Stimulated activated CD4-positive, alpha-beta T cell treated with anti-CD3 and anti-CD28 coated beads, Interleukin-15, amount 100 ng/mL, for 24 hours (primary cell): ENCODE measurements at regions not wholly inside any gene's neighbourhood (a gene's known extent, or its start where the extent isn't known, plus 50 kb on each side); places are given as distances from the start of the nearest gene placed in this dataset.

Experiments used
- DNase-seq: peaks from one replicate; pipeline ENCODE4 v3.0.0-alpha.2; 2020

GRCh38 chr2:198782734-198783133, 675.0 kb downstream of the SATB2 start:
- no peak for DNase-seq

- DNase-seq, result no peak
These were observed 680.9 kb downstream of the SATB2 start for GRCh38 chr2:198776616-198777406.

GRCh38 chr2:198775737-198776136, 682.0 kb downstream of the SATB2 start:
- no peak for DNase-seq

DNA sequence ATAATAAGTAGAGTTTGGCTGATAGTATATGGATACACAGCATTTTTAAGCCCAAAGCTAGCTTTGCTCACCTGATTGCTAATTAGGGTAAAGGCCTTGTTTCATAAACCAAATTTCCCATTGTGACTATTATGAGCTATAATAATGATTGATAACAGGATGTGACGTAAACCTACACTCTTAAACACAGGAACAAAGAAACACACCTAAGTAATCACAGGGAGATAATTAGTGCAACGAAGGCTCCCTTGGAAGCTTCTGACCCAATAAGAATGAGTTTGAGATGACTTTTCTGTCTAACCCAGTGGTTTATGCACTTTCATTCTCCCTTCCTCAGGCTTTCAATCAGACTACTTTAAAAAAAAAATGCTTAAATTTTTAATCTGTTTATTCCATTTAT, 683.2 kb downstream of the SATB2 start:
- no peak for DNase-seq

DNA sequence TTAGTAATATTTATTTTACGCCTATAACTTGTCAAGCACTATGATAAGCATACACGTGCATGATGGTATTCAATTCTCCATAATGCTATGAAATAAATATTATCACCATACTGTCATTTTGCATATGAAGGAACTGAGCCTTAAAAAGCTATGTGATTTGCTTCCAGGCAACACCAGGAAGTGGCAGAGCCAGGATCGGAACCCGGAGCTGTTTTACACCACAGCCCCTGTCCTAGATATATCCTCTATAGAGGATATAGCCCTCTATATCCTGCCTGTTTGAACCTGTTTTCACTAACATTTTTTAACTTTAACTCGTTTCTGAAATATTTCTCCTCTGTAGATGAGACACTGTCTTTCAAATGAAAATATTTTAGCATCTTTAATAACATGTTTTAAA, 690.0 kb downstream of the SATB2 start:
- DNase-seq, result no peak

- no peak for DNase-seq
These were observed 693.9 kb downstream of the SATB2 start for GRCh38 chr2:198763793-198764192.

DNA sequence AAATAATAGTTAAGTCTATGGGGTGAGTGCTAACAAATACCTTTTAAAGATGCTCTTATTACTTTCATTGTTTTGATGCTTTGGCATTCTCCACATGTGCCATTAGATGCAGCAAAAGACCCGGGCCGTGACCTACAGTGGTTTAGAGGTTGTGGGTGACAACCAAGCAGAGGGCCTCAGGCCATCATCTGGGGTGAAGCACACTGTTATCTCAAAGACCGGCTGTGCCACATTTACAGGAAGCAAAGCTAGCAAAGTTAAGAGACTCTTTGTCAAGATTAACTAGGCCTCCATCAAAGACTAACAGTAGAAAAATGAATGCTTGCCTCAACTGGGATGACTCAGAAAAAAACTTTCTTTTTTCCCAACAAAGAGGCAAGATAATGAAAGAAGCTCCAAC, 695.3 kb downstream of the SATB2 start:
- DNase-seq, result no peak

DNA sequence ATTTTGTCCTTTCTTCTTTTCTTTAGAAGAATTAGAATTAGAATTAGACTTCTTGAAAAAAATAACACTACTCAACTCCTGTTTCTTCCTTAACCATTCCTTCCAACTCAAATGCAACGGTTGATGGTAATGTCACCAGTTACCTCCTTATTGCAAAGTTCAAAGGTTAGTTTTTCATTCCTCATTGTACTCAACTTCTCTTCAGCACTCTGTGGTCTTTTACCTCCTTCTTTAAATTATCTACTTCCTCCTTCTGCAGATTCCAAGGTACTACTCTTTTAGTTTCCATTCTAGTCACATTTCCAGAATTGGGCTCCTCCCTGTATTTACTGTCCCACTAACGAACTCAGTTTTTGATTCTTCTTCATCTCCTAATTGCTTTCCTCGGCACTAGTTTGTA, 700.7 kb downstream of the SATB2 start:
- DNase-seq, result no peak

- DNase-seq, result no peak
These were observed 701.6 kb downstream of the SATB2 start for GRCh38 chr2:198756166-198756565.

DNA sequence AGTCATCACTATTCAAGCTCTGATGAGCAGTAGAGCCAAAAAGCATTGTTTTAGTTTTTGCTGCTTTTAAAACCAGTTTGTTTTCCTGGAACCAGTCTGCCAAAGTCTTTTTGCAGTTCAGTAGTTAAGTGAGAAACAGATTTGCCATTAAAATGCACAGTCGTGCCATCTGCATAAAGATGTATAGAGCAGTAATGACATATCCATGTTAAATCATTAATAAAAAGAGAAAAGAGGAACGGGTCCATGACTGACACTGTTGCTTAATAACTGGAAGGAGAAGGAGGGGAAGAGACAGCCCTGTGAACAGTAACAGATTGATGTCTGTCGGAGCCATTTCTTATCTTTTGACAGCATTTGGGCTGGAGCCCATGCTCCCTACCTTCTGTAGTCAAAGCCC, 704.6 kb downstream of the SATB2 start:
- DNase-seq, result no peak

DNA sequence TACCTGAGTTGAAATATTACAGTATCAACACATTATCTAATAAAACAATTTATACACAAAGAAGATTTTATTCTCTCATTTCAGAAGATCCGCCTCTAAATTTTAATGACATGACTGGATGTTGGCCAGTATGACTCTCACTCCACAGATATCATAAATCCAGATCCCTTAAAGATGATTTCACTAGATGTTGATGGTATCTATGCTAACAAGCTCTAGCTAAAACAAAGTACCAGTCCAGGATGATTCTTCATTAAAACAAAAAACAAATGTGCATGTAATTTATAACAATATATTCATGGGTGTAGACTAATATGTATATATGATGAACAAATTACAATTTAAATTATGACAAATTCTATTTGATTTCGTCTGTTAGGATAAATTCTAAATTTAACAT, 708.4 kb downstream of the SATB2 start:
- no peak for DNase-seq

GRCh38 chr2:198731842-198732399, 725.8 kb downstream of the SATB2 start:
- DNase-seq, result no peak

DNA sequence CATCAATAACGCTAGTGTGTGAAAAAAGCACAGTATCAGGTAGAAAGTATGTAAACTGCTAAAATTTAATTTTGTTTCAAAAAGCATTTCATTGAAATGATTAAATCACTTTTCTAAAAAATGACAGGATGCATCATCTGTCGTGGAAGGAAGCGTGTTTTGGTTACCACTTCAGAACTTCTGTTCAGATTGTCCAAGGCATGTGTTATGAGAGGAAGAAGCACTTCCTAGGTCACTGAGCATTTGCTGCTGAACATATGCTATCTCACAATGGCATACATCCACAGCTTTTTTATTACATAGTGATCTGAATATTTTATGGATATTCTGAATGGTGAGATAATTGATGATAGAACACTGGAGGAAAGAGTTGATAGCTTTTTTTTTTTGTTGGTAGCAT, 737.5 kb downstream of the SATB2 start:
- no peak for DNase-seq

DNA sequence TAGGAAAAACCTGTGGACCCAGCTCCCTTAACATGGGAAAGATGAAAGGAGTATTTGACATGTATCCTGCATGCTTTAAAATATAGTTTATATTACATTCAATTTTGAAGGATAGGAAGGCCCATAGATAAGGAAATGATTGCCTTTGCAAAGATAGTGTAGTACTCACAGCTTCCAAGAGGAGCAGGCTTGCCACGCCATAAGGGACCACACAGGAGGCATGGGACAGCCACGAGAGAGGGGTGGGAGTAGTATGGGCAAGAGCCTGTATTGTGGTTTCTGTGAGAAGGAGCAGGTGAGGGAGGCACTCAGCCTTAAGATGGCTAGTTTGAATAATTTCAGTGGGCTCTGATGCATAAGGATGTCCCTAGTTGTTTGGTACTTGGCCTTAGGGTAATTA, 740.3 kb downstream of the SATB2 start:
- DNase-seq, result no peak

DNA sequence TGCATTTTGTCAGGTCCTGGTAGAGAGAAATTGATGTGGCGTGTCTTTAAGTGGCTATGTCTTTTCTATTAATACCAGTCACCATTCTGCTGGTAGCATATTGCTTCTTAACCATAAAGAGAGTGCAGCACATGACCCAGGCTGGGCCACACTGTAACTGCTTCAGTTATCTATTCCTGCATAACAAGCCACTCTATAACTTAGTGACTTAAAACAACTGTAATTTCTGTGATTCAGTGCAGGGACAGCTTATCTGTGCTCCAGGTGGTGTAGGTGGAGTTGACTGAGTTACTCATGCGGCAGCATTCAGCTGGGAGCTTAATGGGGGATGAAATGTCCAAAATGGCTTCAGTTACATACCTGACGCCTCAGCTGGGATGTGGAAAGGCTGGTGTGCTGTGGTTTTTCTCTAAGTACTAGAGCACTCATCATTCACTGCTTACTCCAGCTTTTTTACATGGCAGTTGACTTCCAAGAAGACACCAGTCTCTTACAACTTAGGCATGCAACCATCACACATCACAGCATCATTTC, 742.4 kb downstream of the SATB2 start:
- DNase-seq, result no peak

- no peak for DNase-seq
These were observed 745.3 kb downstream of the SATB2 start for GRCh38 chr2:198712485-198712884.

DNA sequence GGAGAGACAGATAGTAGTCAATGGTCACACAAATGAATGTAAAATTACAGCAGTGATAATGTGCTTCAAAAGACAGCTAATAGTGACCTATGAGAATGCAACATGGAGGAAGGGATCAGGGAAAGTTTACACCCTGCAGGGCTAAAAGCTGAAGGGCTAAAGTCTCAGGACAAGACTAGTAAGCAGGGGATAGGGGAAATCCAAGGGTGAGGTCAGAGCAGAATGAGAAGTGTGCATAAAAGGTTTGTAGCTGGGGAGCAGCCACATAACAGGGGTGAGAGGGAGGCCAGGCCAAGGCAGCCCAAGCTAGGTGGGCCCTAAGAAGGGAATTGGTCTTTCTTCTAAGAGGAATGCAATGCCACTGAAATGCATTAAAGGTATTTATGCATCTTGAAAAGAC, 746.3 kb downstream of the SATB2 start:
- DNase-seq, result no peak

- DNase-seq, result no peak
These were observed 747.2 kb downstream of the SATB2 start for GRCh38 chr2:198710562-198710961.

GRCh38 chr2:198706476-198707082, 751.2 kb downstream of the SATB2 start:
- DNase-seq, result no peak

DNA sequence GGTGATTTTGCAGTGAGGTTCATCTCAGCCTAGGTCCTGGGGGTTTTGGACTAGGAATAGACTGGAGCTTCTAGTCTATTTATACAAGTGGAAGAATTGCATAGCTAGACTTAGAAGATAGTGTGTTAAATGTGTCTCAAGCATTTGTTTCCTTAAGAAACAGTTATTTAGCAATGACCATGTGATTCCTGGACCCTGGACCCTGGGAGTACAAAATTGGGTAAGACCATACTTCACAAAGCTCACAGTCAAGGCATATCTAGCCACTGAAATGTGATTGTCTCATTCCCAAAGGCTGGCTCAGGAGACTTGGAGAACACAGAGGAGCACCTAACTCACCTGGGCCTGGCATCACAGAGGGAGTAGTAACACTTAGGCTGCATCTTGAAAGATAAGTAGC, 754.5 kb downstream of the SATB2 start:
- DNase-seq, result no peak

DNA sequence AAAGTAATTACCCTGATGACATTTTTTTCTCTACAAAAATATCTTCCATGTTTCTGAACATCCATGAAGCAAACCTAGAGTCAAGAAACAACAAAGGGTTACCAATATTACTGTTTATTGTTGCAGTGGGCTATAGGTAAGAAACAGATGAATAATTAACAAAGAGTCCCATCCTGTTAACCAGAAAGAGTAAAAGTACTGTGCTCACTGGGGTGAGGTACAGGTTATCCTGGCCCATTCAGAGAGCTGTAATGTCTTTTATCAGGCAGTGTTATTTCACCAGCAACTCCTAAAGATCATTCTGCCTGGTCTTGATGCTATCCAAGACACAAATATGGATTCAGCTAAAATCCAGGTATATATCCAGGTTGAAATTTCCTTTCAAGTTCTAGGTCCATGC, 754.9 kb downstream of the SATB2 start:
- no peak for DNase-seq

GRCh38 chr2:198701481-198701880, 756.3 kb downstream of the SATB2 start:
- no peak for DNase-seq

DNA sequence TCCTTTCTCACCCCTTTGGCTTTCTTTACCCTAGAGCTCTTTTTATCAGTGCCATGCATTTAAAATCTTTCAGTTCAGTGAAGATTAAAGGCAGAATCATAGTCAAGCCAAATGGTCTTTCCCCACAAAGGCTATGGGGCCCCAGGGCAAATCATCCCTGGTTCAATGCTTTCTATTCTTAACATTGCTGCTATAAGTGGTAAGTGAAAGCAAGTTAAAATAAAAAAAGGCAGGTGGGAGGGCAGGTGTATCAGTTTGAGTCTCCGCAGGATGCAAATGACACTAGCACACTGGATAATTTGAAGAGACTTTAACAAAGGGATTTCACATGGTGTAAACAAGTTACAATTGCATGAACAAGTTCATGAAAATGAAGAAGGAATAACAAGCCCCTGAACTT, 757.4 kb downstream of the SATB2 start:
- no peak for DNase-seq

- DNase-seq, result no peak
These were observed 759.5 kb downstream of the SATB2 start for GRCh38 chr2:198698230-198698629.
